Peyer's patch (tissue), 4 donors: ENCODE measurements at regions not wholly inside any gene's neighbourhood (a gene's known extent, or its start where the extent isn't known, plus 50 kb on each side); places are given as distances from the start of the nearest gene placed in this dataset.
A peak's percentile ranks its signal among the peaks of the same experiment; 100 is the strongest.

Experiments used
- DNase-seq, 3 donors: peaks; one replicate each; pipeline ENCODE4 v3.0.0-alpha.2; 2017 to 2019
- H3K27ac ChIP-seq, 4 donors: fragments of 200-600 bp; sonication (generic); one replicate each; pipeline ENCODE4 v1.5.1; 2016 to 2019
- H3K27me3 ChIP-seq, 2 donors: fragments of 200-600 bp; sonication (generic); one replicate each; pipeline ENCODE4 v1.5.1; 2019
- H3K36me3 ChIP-seq, 3 donors: fragments of 200-600 bp; sonication (generic); one replicate each; pipeline ENCODE4 v1.5.1; 2016 to 2019
- H3K4me1 ChIP-seq, 4 donors: fragments of 200-600 bp; sonication (generic); one replicate each; pipeline ENCODE4 v1.5.1; 2016 to 2019
- H3K4me3 ChIP-seq, 4 donors: fragments of 200-600 bp; sonication (generic); 1 replicate in 3 of 4; 2 replicates in 1 of 4; pipeline ENCODE4 v1.5.1; 2016 to 2019; ENCODE audit warnings: mild to moderate bottlenecking in 1 of 4
- H3K9me3 ChIP-seq, 4 donors: fragments of 200-600 bp; sonication (generic); one replicate each; pipeline ENCODE4 v1.5.1; 2016 to 2019; ENCODE audit warnings: mild to moderate bottlenecking in 1 of 4
- POLR2A ChIP-seq, 2 donors: fragments of 450-650 bp; IDR thresholded peaks; one replicate each; pipeline ENCODE4 v1.5.1; 2017; ENCODE audit warnings: antibody characterized with exemption in 2 of 2, mild to moderate bottlenecking in 2 of 2, moderate library complexity in 2 of 2
- TF ChIP-seq, protein P1 (sequence below), 6 experiments: fragments of 450-650 bp in 4 of 6; fragments of 200-600 bp in 2 of 6; sonication (generic) in 1 of 6; IDR thresholded peaks; one replicate each; pipeline ENCODE4 v1.5.1; 2017 to 2019; ENCODE audit warnings: antibody characterized with exemption in 6 of 6, mild to moderate bottlenecking in 3 of 6, moderate library complexity in 1 of 6

GRCh38 chr2:213220967-213221603 is 63.2 kb upstream of the SPAG16 start:
- no peaks in the 10 kb centered on the region for H3K36me3 ChIP-seq
- DNase-seq = no peak
- no peak overlapping the region for H3K4me3 ChIP-seq

GRCh38 chr2:213221957-213222356 is 62.3 kb upstream of the SPAG16 start:
- no peaks in the 10 kb centered on the region for H3K36me3 ChIP-seq
- no peaks in the 10 kb centered on the region for H3K4me1 ChIP-seq
- TF ChIP-seq, protein P1, sequence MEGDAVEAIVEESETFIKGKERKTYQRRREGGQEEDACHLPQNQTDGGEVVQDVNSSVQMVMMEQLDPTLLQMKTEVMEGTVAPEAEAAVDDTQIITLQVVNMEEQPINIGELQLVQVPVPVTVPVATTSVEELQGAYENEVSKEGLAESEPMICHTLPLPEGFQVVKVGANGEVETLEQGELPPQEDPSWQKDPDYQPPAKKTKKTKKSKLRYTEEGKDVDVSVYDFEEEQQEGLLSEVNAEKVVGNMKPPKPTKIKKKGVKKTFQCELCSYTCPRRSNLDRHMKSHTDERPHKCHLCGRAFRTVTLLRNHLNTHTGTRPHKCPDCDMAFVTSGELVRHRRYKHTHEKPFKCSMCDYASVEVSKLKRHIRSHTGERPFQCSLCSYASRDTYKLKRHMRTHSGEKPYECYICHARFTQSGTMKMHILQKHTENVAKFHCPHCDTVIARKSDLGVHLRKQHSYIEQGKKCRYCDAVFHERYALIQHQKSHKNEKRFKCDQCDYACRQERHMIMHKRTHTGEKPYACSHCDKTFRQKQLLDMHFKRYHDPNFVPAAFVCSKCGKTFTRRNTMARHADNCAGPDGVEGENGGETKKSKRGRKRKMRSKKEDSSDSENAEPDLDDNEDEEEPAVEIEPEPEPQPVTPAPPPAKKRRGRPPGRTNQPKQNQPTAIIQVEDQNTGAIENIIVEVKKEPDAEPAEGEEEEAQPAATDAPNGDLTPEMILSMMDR (IDR thresholded peaks at IDR 0.05) = no peak
- TF ChIP-seq POLR2A (IDR thresholded peaks at IDR 0.05) = no peak
- no peaks in the 10 kb centered on the region for H3K9me3 ChIP-seq
- DNase-seq = no peak
- no peak overlapping the region for H3K4me3 ChIP-seq
- no peaks in the 10 kb centered on the region for H3K27me3 ChIP-seq
- no peak overlapping the region for H3K27ac ChIP-seq

More at GRCh38 chr2:213220967-213221603, 63.2 kb upstream of the SPAG16 start:
- no peaks in the 10 kb centered on the region for H3K27me3 ChIP-seq
- no peak overlapping the region for H3K27ac ChIP-seq
- no peaks in the 10 kb centered on the region for H3K9me3 ChIP-seq
- no peaks in the 10 kb centered on the region for H3K4me1 ChIP-seq
- no peak for TF ChIP-seq POLR2A (IDR thresholded peaks at IDR 0.05)
- TF ChIP-seq, protein P1 (IDR thresholded peaks at IDR 0.05) = no peak

DNA sequence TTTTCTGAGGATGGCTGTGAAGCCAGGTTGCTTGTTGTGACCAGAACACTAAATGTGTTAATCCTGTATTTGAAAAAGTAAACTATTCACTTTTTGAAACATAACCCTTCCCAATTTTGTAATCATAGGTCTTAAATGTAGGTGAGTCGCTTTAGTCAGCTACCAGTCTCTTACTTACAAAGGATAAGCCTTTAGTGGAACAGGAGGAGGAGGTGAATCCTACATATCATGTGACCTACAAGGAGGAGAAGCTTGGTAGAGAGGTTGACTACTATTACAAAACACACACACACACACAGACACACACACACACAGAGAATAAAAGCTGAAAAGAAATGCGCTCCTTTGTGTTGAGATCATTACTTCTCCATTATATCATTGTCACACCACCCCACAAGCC is 59.9 kb upstream of the SPAG16 start:
- Histone ChIP-seq H3K27ac (no peak overlapping the region), H3K9me3 (no peaks in the 10 kb centered on the region), H3K36me3 (no peaks in the 10 kb centered on the region), H3K4me3 (no peak overlapping the region), H3K27me3 (no peaks in the 10 kb centered on the region), H3K4me1 (no peaks in the 10 kb centered on the region)
- TF ChIP-seq POLR2A (IDR thresholded peaks at IDR 0.05) = no peak
- TF ChIP-seq, protein P1 (IDR thresholded peaks at IDR 0.05) = no peak
- DNase-seq = no peak

- DNase-seq = no peak
- Histone ChIP-seq H3K27me3 (no peaks in the 10 kb centered on the region), H3K4me1 (no peaks in the 10 kb centered on the region), H3K36me3 (no peaks in the 10 kb centered on the region), H3K4me3 (no peak overlapping the region), H3K27ac (no peak overlapping the region), H3K9me3 (no peaks in the 10 kb centered on the region)
- TF ChIP-seq, protein P1 (IDR thresholded peaks at IDR 0.05) = no peak
- TF ChIP-seq POLR2A (IDR thresholded peaks at IDR 0.05) = no peak
Observed at GRCh38 chr2:213225866-213226265, 58.4 kb upstream of the SPAG16 start.

GRCh38 chr2:213227458-213227857 is 56.8 kb upstream of the SPAG16 start:
- no peaks in the 10 kb centered on the region for H3K27me3 ChIP-seq
- TF ChIP-seq POLR2A (IDR thresholded peaks at IDR 0.05) = no peak
- TF ChIP-seq, protein P1 (IDR thresholded peaks at IDR 0.05) = no peak
- H3K4me3 ChIP-seq = no peak overlapping the region
- no peaks in the 10 kb centered on the region for H3K9me3 ChIP-seq
- H3K27ac ChIP-seq = no peak overlapping the region
- DNase-seq = peak in 1 of 3 donors; percentile 28
- no peaks in the 10 kb centered on the region for H3K4me1 ChIP-seq
- H3K36me3 ChIP-seq = no peaks in the 10 kb centered on the region

DNA sequence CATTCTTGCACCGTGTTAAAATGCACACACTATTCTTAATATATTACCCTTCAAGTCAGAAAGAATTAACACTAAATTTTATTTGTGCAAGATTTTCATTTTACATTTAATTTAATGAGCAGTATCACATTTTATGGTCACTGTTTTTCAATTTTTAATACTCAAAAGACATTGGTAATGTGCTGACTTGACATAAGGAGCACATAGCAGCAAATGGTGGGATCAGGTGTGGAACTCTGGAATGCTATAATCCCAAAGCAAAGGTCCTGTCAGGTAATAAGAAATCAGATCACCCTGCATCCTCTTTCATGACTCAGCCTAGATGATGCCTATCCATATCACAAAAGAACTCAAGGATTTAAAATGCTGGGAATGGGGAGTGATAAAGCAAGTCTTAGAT is 55.6 kb upstream of the SPAG16 start:
- no peaks in the 10 kb centered on the region for H3K36me3 ChIP-seq
- DNase-seq = no peak

More for the DNA sequence above, 55.6 kb upstream of the SPAG16 start:
- TF ChIP-seq POLR2A (IDR thresholded peaks at IDR 0.05) = no peak
- TF ChIP-seq, protein P1 (IDR thresholded peaks at IDR 0.05) = no peak
- H3K27ac ChIP-seq = no peak overlapping the region
- no peak overlapping the region for H3K4me3 ChIP-seq
- H3K4me1 ChIP-seq = no peaks in the 10 kb centered on the region
- no peaks in the 10 kb centered on the region for H3K27me3 ChIP-seq
- H3K9me3 ChIP-seq = no peaks in the 10 kb centered on the region
